Left ventricle myocardium inferior (tissue), 1 donor: ENCODE measurements at regions not wholly inside any gene's neighbourhood (a gene's known extent, or its start where the extent isn't known, plus 50 kb on each side); places are given as distances from the start of the nearest gene placed in this dataset.
"Not testable (repeated sequence)": the region's sequence is repeated elsewhere in the genome, so short reads cannot be mapped to it uniquely, and the experiment has no call there.

Source experiments
- DNase-seq: peaks from one replicate; pipeline ENCODE4 v3.0.0-alpha.2; 2020
- H3K27ac ChIP-seq: fragments of 200-600 bp; replicated peaks from 2 replicates; pipeline ENCODE4 v1.8.0; 2021
- H3K27me3 ChIP-seq: fragments of 200-600 bp; 2 replicates; pipeline ENCODE4 v1.8.0; 2021; ENCODE audit warnings: low read depth
- H3K36me3 ChIP-seq: fragments of 200-600 bp; 2 replicates; pipeline ENCODE4 v1.8.0; 2021
- H3K4me1 ChIP-seq: fragments of 200-600 bp; 2 replicates; pipeline ENCODE4 v1.8.0; 2021
- H3K4me3 ChIP-seq: fragments of 200-600 bp; 2 replicates; pipeline ENCODE4 v1.8.0; 2021; ENCODE audit warnings: mild to moderate bottlenecking, moderate library complexity
- H3K9me3 ChIP-seq: fragments of 200-600 bp; replicated peaks from 2 replicates; pipeline ENCODE4 v1.8.0; 2021
- CTCF ChIP-seq: fragments of 200-600 bp; IDR thresholded peaks from 2 replicates; pipeline ENCODE4 v1.8.0; 2021; ENCODE audit warnings: antibody characterized with exemption, mild to moderate bottlenecking, borderline replicate concordance
- intact Hi-C: fragments of 100-400 bp; cut with micrococcal nuclease; formaldehyde crosslinking; loops from one replicate; pipeline ENCODE4 v1.11.0; 2022
- donor health status: DM: no; HTN: yes; CAD: no; lungs with severe emphysema.

GRCh38 chr12:94844452-94844851 is 159.0 kb downstream of the NDUFA12 start:
- Histone ChIP-seq H3K36me3 (no peaks in the 10 kb centered on the region), H3K9me3 (no peaks in the 10 kb centered on the region), H3K4me1 (no peaks in the 10 kb centered on the region), H3K4me3 (no peak overlapping the region), H3K27ac (no peak overlapping the region), H3K27me3 (peaks cover 26% of the 10 kb centered on the region)
- DNase-seq: no peak
- TF ChIP-seq CTCF: no peak
- intact Hi-C loops: no loop called here

GRCh38 chr12:94841904-94842610 is 161.4 kb downstream of the NDUFA12 start:
- Histone ChIP-seq H3K4me1 (no peaks in the 10 kb centered on the region), H3K36me3 (no peaks in the 10 kb centered on the region), H3K27me3 (peaks cover 18% of the 10 kb centered on the region), H3K9me3 (peaks cover 14% of the 10 kb centered on the region), H3K27ac (no peak overlapping the region), H3K4me3 (no peak overlapping the region)
- intact Hi-C loops: no loop called here
- no peak for TF ChIP-seq CTCF
- DNase-seq: no peak

- Histone ChIP-seq H3K4me1 (no peaks in the 10 kb centered on the region), H3K9me3 (peaks cover 14% of the 10 kb centered on the region), H3K4me3 (no peak overlapping the region), H3K27ac (no peak overlapping the region), H3K36me3 (no peaks in the 10 kb centered on the region), H3K27me3 (peaks cover 17% of the 10 kb centered on the region)
- no peak for TF ChIP-seq CTCF
- intact Hi-C loops: no loop called here
- no peak for DNase-seq
Observed at GRCh38 chr12:94841177-94841576, 162.3 kb downstream of the NDUFA12 start.

- no peak for TF ChIP-seq CTCF
- Histone ChIP-seq H3K4me3 (no peak overlapping the region), H3K9me3 (peaks cover 14% of the 10 kb centered on the region), H3K27me3 (peaks cover 5% of the 10 kb centered on the region), H3K4me1 (no peaks in the 10 kb centered on the region), H3K36me3 (no peaks in the 10 kb centered on the region), H3K27ac (no peak overlapping the region)
- DNase-seq: no peak
- intact Hi-C loops: no loop called here
Observed at GRCh38 chr12:94839347-94839746, 164.2 kb downstream of the NDUFA12 start.

- intact Hi-C loops, DNase-seq, H3K4me3 ChIP-seq, H3K27me3 ChIP-seq, H3K4me1 ChIP-seq, H3K36me3 ChIP-seq, H3K27ac ChIP-seq: not testable (repeated sequence)
- H3K9me3 ChIP-seq: peaks cover 14% of the 10 kb centered on the region
Observed at GRCh38 chr12:94836952-94837670, 166.4 kb downstream of the NDUFA12 start.

- intact Hi-C loops: no loop called here
- DNase-seq: no peak
- peaks cover 4% of the 10 kb centered on the region for H3K27me3 ChIP-seq
- no peak for TF ChIP-seq CTCF
- H3K4me1 ChIP-seq: peaks cover 5% of the 10 kb centered on the region
- peaks cover 14% of the 10 kb centered on the region for H3K9me3 ChIP-seq
- H3K4me3 ChIP-seq: no peak overlapping the region
- no peaks in the 10 kb centered on the region for H3K36me3 ChIP-seq
- no peak overlapping the region for H3K27ac ChIP-seq
Observed at GRCh38 chr12:94834036-94834625, 169.4 kb downstream of the NDUFA12 start.
